22Rv1 (cell line): ENCODE measurements at regions not wholly inside any gene's neighbourhood (a gene's known extent, or its start where the extent isn't known, plus 50 kb on each side); places are given as distances from the start of the nearest gene placed in this dataset.

Experiments
- H3K27ac ChIP-seq: fragments of 450-650 bp; 2 replicates; pipeline ENCODE4 v1.5.1; 2017
- CTCF ChIP-seq: fragments of 450-650 bp; IDR thresholded peaks from 2 replicates; pipeline ENCODE4 v1.5.1; 2017; ENCODE audit warnings: mild to moderate bottlenecking
- ZFX ChIP-seq: fragments of 450-650 bp; IDR thresholded peaks from 2 replicates; pipeline ENCODE4 v1.6.1; 2017; ENCODE audit warnings: antibody characterized with exemption, borderline replicate concordance

DNA sequence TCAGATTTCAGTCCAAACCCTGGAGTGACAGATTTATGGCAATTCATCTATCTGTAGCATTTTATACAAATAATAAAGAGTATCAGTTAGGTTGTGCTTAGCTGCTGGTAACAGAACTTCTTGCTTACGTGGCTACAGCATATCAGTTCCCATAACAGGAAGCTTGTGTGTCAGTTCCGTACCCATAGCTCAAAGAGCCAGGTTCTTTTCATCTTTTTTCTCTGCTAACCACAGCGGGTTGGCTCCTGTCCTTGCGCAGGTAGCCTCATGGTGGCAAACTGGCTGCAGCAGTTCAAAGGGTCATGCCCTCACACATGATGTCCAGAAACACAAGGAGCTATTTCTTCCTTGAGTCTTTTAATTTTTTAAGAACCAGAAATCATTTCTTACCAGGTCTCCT, 1041.8 kb downstream of the GATA3 start:
- TF ChIP-seq CTCF, result no peak
- no peak for TF ChIP-seq ZFX
- no peak overlapping the region for H3K27ac ChIP-seq

DNA sequence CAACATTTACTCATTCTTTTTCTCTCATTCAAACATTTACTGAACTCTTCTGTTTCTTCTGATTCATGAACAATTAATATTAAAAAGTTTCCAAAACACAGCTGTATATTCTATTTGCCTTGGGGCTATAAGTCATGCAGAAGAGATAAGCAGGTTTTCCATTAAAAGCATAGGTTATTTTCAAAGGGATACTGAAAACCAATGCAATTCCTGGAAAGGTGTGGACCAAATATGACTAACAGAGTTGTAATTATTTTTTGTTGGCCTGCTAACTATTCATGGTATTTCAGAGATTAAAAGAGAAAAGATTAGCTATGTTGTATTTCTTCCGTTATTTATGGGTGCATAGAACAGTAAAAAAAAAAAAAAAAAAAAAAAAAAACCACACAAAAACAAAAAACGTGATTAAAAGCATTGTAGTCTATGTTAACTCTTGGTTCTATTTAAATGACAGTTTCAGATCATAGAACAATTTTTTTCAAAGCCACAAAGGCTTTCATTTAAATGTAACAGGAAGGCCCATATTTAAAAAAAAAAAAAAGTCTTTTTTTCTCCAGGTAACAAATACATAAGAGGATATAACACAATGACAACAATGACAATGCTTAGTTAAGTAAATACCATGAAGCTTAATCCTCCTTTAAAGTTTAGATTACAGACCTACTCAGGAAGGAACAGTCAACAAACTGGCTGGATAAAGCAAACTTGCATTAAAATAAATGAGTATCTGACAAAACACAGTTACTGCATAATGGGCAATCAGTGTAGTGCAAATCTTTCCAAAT, 1042.9 kb downstream of the GATA3 start:
- H3K27ac ChIP-seq, result peak overlapping the region; percentile 49
- TF ChIP-seq ZFX (no peak), CTCF (no peak)

DNA sequence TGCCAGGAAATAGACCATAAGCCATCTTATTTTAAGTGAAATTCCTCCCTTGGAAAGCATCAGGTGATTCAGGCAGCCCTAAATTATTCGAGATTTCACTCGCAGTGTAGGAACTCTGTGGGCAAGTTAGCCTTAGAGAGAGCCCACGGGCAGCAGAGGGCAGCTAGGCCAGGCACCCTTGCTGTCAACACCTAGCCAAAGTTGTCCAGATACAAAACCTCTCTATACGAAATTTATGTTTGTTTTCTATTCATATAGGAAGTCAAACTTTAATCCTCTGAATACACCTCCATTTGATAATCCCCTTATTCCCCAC, 1043.5 kb downstream of the GATA3 start:
- TF ChIP-seq CTCF (no peak), ZFX (no peak)

DNA sequence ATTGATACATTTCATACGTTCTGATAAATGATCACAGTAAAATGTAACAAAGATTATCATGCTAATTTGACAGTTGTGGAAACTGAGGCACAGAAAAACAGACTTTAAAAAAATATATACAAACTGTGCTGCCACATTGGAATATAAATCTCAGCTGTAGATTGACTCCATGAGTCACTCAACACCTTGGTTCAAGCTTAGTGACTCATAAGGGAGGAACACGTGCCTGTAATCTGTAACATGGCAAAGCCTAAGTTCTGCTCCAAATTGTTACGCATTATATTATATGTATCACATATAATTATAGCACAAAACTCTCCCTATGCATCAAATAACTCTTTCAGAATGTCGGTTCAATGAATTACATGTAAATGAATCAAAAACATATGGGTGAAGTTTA, 1047.5 kb downstream of the GATA3 start:
- TF ChIP-seq CTCF (no peak), ZFX (no peak)
- no peak overlapping the region for H3K27ac ChIP-seq

More for the DNA sequence above, 1043.5 kb downstream of the GATA3 start:
- peak overlapping the region; percentile 49 for H3K27ac ChIP-seq

GRCh38 chr10:9103301-9103700, 1048.8 kb downstream of the GATA3 start:
- no peak for TF ChIP-seq ZFX
- TF ChIP-seq CTCF, result no peak
- no peak overlapping the region for H3K27ac ChIP-seq

GRCh38 chr10:9111976-9112375, 1057.5 kb downstream of the GATA3 start:
- no peak for TF ChIP-seq ZFX
- TF ChIP-seq CTCF, result no peak
- peak overlapping the region; percentile 67 for H3K27ac ChIP-seq

DNA sequence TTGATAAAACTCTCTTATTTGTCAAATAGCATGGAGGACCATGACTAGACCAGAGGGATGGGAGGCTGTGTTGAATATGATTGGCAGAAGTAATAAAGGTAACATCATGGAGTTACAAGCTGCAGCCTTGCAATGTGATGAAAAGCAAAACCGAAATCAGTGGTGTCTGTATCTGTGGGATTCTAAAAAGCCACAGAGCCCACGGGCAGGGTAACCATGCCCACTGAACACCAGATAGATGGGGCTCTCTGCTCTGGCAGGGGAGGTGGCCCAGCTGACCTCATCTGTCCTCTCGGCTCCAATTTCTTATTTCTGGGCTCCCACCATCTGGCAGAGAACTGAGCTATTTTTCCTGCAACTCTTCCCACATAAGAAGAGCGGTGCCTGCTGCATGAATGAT, 1072.2 kb downstream of the GATA3 start:
- TF ChIP-seq ZFX (no peak), CTCF (no peak)
- H3K27ac ChIP-seq, result no peak overlapping the region
